Naive B cell (primary cell): ENCODE measurements at regions not wholly inside any gene's neighbourhood (a gene's known extent, or its start where the extent isn't known, plus 50 kb on each side); places are given as distances from the start of the nearest gene placed in this dataset.
"Not testable (repeated sequence)": the region's sequence is repeated elsewhere in the genome, so short reads cannot be mapped to it uniquely, and the experiment has no call there.

Experiments used
- ATAC-seq, 2 donors: fragments of 150-1000 bp; cut with Tn5 transposase; 2 replicates each; pipeline ENCODE4 v1.10.0; 2021; ENCODE audit warnings: low read depth in 2 of 2, mild to moderate bottlenecking in 2 of 2, moderate library complexity in 2 of 2
- DNase-seq: peaks from one replicate; pipeline ENCODE4 v3.0.0; 2022
- H3K27ac Mint-ChIP-seq, 6 donors: one replicate each; pipeline ENCODE4 v1.8.0; 2020 to 2022; ENCODE audit warnings: mild to moderate bottlenecking in 6 of 6, mixed read lengths in 6 of 6, moderate library complexity in 5 of 6, inconsistent platforms in 2 of 6
- H3K27me3 Mint-ChIP-seq, 3 donors: one replicate each; pipeline ENCODE4 v1.8.0; 2021 to 2022; ENCODE audit warnings: mixed read lengths in 3 of 3, mild to moderate bottlenecking in 1 of 3
- H3K36me3 Mint-ChIP-seq, 2 donors: one replicate each; pipeline ENCODE4 v1.8.0; 2020 to 2022; ENCODE audit warnings: mixed read lengths in 2 of 2, inconsistent platforms in 1 of 2, mild to moderate bottlenecking in 1 of 2
- H3K4me1 Mint-ChIP-seq, 3 donors: one replicate each; pipeline ENCODE4 v1.8.0; 2020 to 2022; ENCODE audit warnings: mixed read lengths in 3 of 3, inconsistent platforms in 1 of 3, mild to moderate bottlenecking in 1 of 3, moderate library complexity in 1 of 3
- H3K4me3 Mint-ChIP-seq, 8 donors: one replicate each; pipeline ENCODE4 v1.8.0; 2020 to 2022; ENCODE audit warnings: mild to moderate bottlenecking in 8 of 8, mixed read lengths in 8 of 8, moderate library complexity in 8 of 8, inconsistent platforms in 2 of 8
- H3K9me3 Mint-ChIP-seq, 7 donors: one replicate each; pipeline ENCODE4 v1.8.0; 2020 to 2022; ENCODE audit warnings: mixed read lengths in 7 of 7, mild to moderate bottlenecking in 5 of 7, inconsistent platforms in 2 of 7, moderate library complexity in 1 of 7

- Mint-ChIP-seq H3K4me1 (peaks cover 0 to 26% (median 8%) of the 10 kb centered on the region in 3 donors), H3K27me3 (peaks cover 7 to 29% (median 16%) of the 10 kb centered on the region in 3 donors), H3K36me3 (peaks cover 7 to 8% of the 10 kb centered on the region in 2 donors), H3K9me3 (peaks cover 4 to 13% (median 9%) of the 10 kb centered on the region in 7 donors), H3K4me3 (peak overlapping the region in 4 of 8 donors; percentile 34 to 85 (median 58)), H3K27ac (no peak overlapping the region)
- ATAC-seq (no peak), DNase-seq (no peak)
These were observed 94.1 kb upstream of the OTOS start for GRCh38 chr2:240234503-240234951.

GRCh38 chr2:240235149-240235803 lies 94.8 kb upstream of the OTOS start:
- Mint-ChIP-seq H3K9me3 (peaks cover 0 to 6% (median 3%) of the 10 kb centered on the region in 7 donors), H3K27me3 (peaks cover 9 to 23% (median 12%) of the 10 kb centered on the region in 3 donors), H3K4me1 (peaks cover 0 to 19% (median under 1%) of the 10 kb centered on the region in 3 donors), H3K27ac (no peak overlapping the region), H3K36me3 (peaks cover under 1 to 2% of the 10 kb centered on the region in 2 donors), H3K4me3 (peak overlapping the region in 3 of 8 donors; percentile 13 to 65 (median 22))
- no peak for ATAC-seq
- DNase-seq: no peak

GRCh38 chr2:240235811-240236210 lies 95.4 kb upstream of the OTOS start:
- Mint-ChIP-seq H3K36me3 (no peaks in the 10 kb centered on the region), H3K4me3 (peak overlapping the region in 1 of 8 donors; percentile 13), H3K9me3 (peaks cover 0 to 6% (median 0%) of the 10 kb centered on the region in 7 donors), H3K27ac (no peak overlapping the region), H3K4me1 (peaks cover 0 to 15% (median 0%) of the 10 kb centered on the region in 3 donors), H3K27me3 (peaks cover 9 to 26% (median 10%) of the 10 kb centered on the region in 3 donors)
- no peak for DNase-seq
- ATAC-seq: no peak

DNA sequence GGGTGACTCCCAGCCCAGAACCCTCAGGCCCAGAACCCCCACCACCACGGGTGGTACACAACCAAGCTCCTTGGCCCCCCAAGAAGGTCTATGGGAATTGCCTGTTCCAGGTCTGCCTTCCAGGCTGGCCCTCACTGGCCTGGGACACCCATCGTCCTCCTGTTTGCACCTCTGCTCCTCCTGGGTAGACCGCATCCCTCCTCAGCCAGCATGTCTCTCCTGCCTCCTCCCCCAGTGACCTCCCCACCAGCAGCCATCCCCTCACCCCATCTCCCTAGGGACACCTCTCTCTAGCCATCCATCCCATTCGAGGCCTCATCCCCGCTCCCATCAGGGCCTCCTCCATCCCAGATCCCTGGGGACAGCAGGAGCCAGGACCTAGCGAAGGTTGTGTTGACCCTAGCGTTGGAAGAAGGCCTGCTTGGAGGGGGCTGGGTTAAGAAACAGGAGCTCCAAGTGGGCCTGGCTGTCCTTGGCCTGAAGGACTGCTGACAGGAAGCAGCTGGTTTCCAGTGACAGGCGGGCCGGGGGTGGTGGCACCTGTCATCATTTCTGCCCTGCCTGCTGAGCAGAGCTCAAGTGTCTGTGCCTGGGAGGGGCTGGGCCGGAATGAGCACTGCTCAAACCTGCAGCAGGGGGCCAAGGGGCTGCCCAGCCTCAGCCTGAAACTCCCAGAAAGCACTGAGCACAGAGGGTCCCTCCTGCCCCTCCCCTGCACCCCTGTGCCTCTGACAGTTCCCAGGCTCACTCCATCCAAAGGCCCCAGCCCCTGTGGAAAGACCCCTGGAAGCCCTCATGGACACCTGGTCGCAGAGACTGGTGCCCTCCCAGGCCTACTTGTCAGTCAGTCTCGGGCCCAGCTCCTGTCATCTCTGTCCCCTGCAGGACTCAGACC lies 96.0 kb upstream of the OTOS start:
- DNase-seq (no peak), ATAC-seq (no peak)
- Mint-ChIP-seq H3K27me3 (peaks cover 9 to 20% (median 10%) of the 10 kb centered on the region in 3 donors), H3K27ac (peak overlapping the region in 1 of 6 donors; percentile 27), H3K4me3 (no peak overlapping the region), H3K4me1 (peaks cover 0 to 15% (median 0%) of the 10 kb centered on the region in 3 donors), H3K36me3 (no peaks in the 10 kb centered on the region), H3K9me3 (peaks cover 0 to 6% (median 0%) of the 10 kb centered on the region in 7 donors)

- Mint-ChIP-seq H3K4me3 (no peak overlapping the region), H3K9me3 (peaks cover 0 to 6% (median 0%) of the 10 kb centered on the region in 7 donors), H3K36me3 (no peaks in the 10 kb centered on the region), H3K27ac (no peak overlapping the region), H3K27me3 (peaks cover 9 to 16% (median 10%) of the 10 kb centered on the region in 3 donors), H3K4me1 (peaks cover 0 to 15% (median 0%) of the 10 kb centered on the region in 3 donors)
- DNase-seq (no peak), ATAC-seq (no peak)
These were observed 97.2 kb upstream of the OTOS start for GRCh38 chr2:240237609-240238174.

GRCh38 chr2:240238201-240238600 lies 97.7 kb upstream of the OTOS start:
- Mint-ChIP-seq H3K27me3 (peaks cover 9 to 16% (median 10%) of the 10 kb centered on the region in 3 donors), H3K36me3 (no peaks in the 10 kb centered on the region), H3K27ac (no peak overlapping the region), H3K4me1 (peaks cover 0 to 15% (median 0%) of the 10 kb centered on the region in 3 donors), H3K4me3 (no peak overlapping the region), H3K9me3 (peaks cover 0 to 6% (median 0%) of the 10 kb centered on the region in 7 donors)
- no peak for DNase-seq
- ATAC-seq: no peak

DNA sequence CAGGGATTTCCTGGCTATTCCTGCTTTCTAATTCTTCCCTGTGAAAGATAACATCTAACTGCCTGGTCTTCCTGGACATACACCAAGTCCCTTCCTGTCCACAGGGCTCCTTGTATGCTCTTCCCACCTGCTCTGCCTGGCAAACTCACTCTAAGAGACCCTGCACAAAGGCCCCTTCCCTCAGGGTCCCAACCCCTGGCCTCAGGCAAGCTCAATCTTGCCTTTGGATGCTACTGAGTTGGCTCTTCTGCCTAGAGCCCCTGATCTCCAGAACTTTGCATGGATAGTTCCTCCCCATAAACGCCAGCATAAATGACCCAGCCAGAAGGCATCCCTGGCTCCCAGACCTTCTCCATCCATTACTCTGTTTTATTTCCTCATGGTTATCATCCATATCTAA lies 98.3 kb upstream of the OTOS start:
- Mint-ChIP-seq H3K4me3 (no peak overlapping the region), H3K9me3 (peaks cover 0 to 6% (median 0%) of the 10 kb centered on the region in 7 donors), H3K27ac (no peak overlapping the region), H3K36me3 (no peaks in the 10 kb centered on the region), H3K27me3 (peaks cover 9 to 16% (median 10%) of the 10 kb centered on the region in 3 donors), H3K4me1 (peaks cover 0 to 14% (median 0%) of the 10 kb centered on the region in 3 donors)
- ATAC-seq: no peak
- no peak for DNase-seq

GRCh38 chr2:240239325-240239724 lies 98.9 kb upstream of the OTOS start:
- peaks cover 0 to 9% (median 0%) of the 10 kb centered on the region in 3 donors for H3K4me1 Mint-ChIP-seq
- H3K27me3 Mint-ChIP-seq: peaks cover 9 to 16% (median 15%) of the 10 kb centered on the region in 3 donors
- DNase-seq (no peak), ATAC-seq (no peak)
- H3K9me3 Mint-ChIP-seq: peaks cover 0 to 6% (median 0%) of the 10 kb centered on the region in 7 donors
- peak overlapping the region in 1 of 8 donors; percentile 48 for H3K4me3 Mint-ChIP-seq
- no peaks in the 10 kb centered on the region for H3K36me3 Mint-ChIP-seq
- no peak overlapping the region for H3K27ac Mint-ChIP-seq

GRCh38 chr2:240240017-240240734 lies 99.7 kb upstream of the OTOS start:
- Mint-ChIP-seq H3K27ac (no peak overlapping the region), H3K4me1 (peaks cover 0 to 7% (median 0%) of the 10 kb centered on the region in 3 donors), H3K36me3 (no peaks in the 10 kb centered on the region), H3K9me3 (peaks cover 0 to 6% (median 0%) of the 10 kb centered on the region in 7 donors), H3K27me3 (peaks cover 9 to 20% (median 16%) of the 10 kb centered on the region in 3 donors), H3K4me3 (no peak overlapping the region)
- ATAC-seq (no peak), DNase-seq (no peak)

DNA sequence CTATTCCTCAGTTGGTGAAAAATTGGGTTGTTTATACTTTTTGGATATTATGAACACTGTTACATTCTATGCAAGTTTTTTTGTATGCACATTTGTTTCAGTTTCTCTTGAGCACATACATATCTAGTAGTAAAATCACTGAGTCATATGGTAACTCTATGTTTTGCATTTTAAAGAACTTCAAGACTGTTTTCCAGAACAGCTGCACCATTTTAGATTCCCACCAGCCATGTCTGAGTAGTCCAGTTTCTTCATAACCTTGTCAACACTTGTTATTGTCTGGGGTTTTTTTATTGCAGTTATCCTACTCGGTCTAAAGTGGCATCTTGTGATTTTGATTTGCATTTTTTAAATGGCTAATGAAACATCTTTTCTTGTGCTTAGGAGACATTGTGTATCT lies 100.3 kb upstream of the OTOS start:
- H3K9me3 Mint-ChIP-seq: peaks cover 0 to 6% (median 0%) of the 10 kb centered on the region in 7 donors
- peaks cover 0 to 6% (median 0%) of the 10 kb centered on the region in 3 donors for H3K4me1 Mint-ChIP-seq
- DNase-seq: no peak
- H3K36me3 Mint-ChIP-seq: no peaks in the 10 kb centered on the region
- H3K27me3 Mint-ChIP-seq: peaks cover 9 to 20% (median 16%) of the 10 kb centered on the region in 3 donors
- H3K4me3 Mint-ChIP-seq: no peak overlapping the region
- ATAC-seq: no peak
- no peak overlapping the region for H3K27ac Mint-ChIP-seq

DNA sequence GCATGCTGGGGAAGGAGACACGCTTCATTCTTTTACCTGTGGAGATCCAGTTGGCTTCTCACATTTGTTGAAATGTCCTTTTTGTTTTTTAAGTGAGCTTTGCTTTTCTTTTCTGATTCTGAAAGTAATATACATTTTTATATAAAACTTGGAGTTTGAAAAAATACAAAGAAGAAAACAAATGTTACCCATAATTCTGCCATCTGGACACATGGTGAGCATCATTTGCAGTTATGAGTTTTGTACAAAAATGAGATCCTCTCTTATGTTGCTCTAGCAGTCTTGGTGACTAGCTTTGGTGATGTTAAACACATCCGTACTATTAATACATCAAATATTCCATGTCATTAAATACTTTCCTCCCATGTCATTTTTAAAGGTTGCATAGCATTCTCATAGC lies 101.1 kb upstream of the OTOS start:
- H3K4me1 Mint-ChIP-seq: no peaks in the 10 kb centered on the region
- DNase-seq (no peak), ATAC-seq (no peak)
- peaks cover 9 to 27% (median 23%) of the 10 kb centered on the region in 3 donors for H3K27me3 Mint-ChIP-seq
- peak overlapping the region in 1 of 8 donors; percentile 49 for H3K4me3 Mint-ChIP-seq
- peaks cover 0 to 6% (median 2%) of the 10 kb centered on the region in 7 donors for H3K9me3 Mint-ChIP-seq
- no peak overlapping the region for H3K27ac Mint-ChIP-seq
- no peaks in the 10 kb centered on the region for H3K36me3 Mint-ChIP-seq

DNA sequence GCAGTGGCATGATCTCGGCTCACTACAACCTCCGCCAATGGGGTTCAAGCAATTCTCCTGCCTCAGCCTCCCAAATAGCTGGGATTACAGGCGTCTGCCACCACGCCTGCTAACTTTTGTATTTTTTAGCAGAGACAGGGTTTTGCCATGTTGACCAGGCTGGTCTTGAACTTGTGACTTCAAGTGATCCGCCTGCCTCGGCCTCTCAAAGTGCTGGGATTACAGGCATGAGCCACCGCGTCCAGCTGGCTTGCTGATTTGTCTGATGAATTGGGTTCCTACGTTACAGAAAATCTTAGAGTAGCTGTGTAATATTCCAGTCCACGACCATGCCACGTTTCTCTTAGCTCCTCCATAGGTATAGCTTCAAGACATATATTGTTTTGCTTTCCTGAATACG lies 102.6 kb upstream of the OTOS start:
- not testable (repeated sequence) for H3K4me3 Mint-ChIP-seq, DNase-seq, H3K36me3 Mint-ChIP-seq, H3K4me1 Mint-ChIP-seq, H3K9me3 Mint-ChIP-seq, ATAC-seq, H3K27ac Mint-ChIP-seq
- peaks cover 9 to 35% (median 30%) of the 10 kb centered on the region in 3 donors for H3K27me3 Mint-ChIP-seq
